NCI-H226 (cell line): ENCODE measurements at regions not wholly inside any gene's neighbourhood (a gene's known extent, or its start where the extent isn't known, plus 50 kb on each side); places are given as distances from the start of the nearest gene placed in this dataset.
"Not testable (repeated sequence)": the region's sequence is repeated elsewhere in the genome, so short reads cannot be mapped to it uniquely, and the experiment has no call there.

Source experiments
- DNase-seq: peaks from one replicate; pipeline ENCODE4 v3.0.0-alpha.2; 2015

DNA sequence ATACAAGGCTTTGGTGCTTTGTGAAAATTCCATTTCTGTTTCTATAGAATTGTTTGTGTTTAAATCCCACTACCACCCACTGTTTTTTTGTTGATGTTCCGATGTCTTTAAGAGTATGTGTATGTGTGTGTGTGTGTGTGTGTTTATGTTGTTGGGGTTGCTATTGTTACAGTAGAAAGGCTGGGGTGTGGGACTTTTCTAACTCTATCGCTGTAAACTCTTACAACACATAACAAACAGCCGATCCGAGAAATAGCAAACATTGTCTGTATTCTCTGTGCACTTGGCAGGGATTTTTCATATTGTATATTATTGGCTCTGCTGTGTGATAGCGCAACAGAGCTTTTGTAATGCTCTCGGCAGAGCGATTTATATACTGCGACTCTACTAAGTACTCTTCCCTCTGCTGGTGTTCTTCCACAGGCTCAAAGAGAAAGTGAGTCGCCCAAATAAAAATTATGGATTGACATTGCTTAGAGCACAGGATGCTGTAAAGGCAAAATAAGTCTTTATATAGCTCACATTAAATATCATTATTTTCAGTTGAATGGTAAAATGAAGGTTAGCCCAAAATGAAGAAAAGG lies 492.2 kb upstream of the ARRDC3 start:
- DNase-seq, result no peak

DNA sequence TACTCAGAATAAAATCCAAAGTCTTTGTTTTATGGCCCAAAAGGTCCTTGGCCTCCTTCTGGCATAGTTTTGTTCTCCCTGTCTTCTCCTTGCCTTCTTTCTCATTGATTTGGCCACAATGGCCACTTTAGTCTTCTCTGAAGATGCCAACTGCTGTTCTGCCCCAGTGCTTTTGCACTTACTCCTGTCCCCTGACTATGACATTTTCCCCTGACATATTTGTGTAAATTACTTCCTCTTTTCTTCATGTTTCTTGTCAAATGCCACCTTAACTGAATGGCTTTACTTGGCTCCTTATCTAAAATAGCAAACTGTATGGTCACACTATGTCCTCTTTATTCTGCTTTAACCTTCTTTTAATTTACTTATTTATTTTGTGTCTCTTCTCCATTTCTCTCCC lies 484.7 kb upstream of the ARRDC3 start:
- DNase-seq, result no peak

DNA sequence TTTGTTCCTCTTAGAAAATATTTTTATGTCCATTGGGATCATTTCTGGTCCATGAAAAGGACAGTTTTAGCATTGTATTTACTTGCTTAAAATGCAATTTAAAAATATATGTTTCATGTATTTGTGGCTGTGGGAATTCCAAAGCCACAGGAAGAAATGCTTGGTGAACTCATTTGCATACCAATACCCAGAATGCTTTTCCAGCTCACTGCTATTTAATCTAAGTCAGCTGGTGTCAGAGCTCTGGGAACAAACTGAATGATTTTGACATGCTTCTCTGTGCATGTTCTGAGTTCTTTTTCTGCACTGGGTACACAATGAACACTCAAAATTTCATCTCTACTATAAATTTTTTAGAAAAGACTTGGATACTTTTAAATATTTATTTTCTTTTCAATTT lies 482.8 kb upstream of the ARRDC3 start:
- DNase-seq, result no peak

DNA sequence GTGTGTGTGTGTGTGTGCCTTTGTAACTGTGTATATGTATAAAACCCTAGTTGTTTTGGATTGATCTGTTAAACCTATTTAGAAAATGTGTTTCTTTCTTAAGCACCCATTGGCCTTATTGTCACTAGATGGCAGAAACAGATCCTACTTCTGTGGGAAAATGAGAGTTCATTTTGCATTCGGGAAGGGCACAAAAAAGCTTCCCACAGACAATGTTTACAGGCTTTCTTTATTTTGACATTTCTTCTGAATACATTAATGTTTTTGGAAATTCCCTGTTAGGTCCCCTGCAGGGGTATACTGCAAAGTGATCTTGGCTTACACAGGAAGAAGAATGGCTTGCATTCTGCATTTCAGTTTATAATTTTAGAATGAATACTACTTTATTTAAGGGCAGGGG lies 481.8 kb upstream of the ARRDC3 start:
- no peak for DNase-seq

DNA sequence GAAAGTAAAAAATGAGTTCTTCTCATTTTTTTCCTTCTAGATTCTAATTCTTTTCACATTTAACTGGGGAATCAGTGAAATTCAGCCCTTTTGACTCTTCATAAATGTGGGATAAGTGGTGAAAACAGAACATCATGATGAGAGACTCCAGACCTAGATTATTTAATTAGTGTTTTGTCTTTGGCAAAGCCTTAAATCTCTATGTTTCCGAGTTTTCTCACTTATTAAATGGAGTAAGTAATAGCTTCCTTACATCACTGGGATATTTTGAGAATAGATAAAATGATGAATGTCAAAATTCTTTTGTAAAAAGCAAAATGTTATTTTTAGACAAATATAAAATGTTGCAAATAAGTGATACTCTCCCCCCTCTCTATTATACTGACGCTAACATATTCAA lies 468.6 kb upstream of the ARRDC3 start:
- DNase-seq, result no peak

DNA sequence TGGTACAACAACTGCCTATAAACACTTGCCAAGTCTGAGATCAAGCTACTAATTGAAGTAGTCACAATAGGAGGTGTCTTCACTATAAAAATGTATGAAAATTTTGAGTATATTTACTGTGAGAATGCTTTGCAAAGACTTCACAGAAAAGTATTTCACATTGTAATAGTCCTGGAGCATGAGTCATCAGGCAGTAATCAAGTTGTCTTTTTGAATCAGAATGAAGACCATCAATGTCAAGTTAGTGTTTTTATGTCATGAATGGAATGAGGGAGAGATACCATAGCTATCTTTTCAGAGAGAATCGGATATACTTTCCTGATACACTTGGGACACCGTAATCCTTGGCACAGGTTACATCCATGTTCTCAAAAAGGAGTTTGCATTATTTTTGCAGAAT lies 466.9 kb upstream of the ARRDC3 start:
- peak; percentile 48 for DNase-seq

DNA sequence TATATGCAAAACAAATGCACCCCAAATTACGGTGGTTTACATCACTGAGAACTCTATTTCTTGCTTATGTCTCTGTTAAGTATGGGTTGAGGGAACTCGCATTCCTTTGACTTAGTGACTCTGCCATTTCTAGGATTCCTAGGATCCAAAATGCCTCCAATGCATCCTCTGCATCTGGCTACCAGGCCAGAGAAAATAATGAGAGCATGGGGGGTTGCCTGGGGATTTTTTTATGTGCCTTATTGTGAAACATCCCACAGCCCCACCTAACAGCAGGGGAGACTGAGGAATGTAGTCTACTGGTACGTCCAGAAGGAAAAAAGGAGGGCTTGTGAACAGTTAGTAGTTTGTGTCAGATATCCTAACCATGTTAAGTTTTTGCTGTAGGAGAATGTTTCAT lies 466.0 kb upstream of the ARRDC3 start:
- DNase-seq, result no peak

DNA sequence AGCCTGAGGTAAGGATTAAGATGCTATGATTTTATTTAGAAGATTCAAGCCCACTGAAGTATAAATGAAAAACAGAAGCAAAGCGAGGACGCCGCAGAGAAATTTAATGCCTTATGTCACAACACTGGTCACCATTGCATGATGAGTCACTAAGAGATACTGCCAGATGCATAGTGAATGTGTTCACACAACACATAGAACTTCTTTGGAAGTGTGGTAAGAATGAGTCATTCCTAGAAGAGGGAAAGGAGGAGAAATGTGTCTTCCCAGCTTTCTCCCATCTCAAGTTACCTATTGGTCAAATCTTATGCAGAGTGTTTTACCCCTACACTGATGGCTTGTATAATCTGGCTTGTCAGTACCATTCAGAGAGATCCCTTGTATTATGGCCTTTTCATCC lies 465.3 kb upstream of the ARRDC3 start:
- DNase-seq, result peak; percentile 86

DNA sequence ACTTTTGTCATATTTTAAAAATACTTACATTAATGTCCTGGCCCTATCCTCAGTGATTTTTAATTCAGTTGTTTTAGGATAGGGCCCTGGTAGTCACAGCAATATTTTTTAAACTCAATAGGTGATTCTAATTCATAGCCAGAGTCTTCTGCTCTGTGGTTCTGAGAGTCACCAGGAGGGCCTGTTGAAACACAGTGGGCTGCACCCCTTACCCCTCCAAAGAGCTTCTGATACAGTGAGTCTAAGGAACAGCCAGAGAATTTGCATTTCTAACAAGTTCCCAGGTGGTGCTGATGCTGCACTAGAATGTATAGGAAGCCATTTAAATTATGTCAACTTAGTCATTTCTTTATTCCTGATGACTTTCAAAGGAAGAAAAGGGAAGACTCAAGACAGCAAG lies 458.3 kb upstream of the ARRDC3 start:
- DNase-seq, result no peak

DNA sequence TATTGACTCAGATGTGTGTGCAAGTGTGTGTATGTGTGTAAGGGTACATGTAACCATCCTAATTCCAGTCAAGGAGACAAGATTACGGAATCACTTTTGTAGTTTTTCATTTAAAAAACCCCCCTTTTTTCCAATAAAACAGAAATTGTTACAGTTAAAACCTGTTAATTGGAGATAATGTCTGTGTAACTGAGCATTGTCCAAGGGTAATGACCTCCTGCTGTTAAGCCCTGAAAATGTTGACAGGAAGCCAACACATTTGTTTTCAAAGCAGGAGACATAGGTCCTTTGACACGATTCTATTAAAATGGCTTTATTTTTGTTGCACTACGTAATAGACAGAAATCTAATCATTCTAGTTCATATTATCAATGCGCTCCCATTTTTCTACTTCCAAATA lies 457.3 kb upstream of the ARRDC3 start:
- no peak for DNase-seq

DNA sequence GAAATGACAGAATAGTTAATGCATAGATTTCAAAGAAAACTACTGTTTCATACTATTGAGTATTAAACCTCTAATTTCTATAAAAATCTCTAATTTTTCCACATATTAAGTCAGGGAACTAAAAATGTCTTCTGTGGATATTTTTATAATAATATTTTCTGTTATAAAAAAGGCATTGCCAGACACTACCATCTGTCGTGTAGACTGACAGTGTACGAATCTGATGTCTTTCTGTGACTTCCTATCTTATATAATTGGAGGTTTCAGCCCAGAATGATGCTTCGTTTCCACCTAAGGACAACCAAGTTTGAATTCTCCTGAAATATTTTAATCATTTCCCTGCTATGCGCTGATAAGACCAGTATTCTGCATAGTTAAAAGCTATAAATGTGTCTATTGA lies 456.6 kb upstream of the ARRDC3 start:
- no peak for DNase-seq

DNA sequence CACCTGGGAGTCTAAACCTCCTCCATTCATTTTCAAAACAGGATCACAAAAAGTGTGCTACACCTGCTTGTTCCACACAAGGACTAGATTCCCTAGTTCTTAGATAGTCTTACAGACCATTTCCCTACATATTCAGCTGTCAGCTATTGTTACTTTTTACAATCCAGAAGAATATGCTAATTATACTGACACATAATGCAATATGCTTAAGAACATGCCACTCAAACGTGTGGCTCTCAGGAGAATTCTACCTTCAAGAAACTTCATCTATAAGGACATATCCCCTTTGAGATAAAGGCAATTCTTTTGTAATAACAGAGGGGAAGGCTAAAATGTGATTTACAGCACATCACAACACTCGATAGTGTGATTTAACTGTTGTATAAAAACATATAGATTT lies 456.1 kb upstream of the ARRDC3 start:
- no peak for DNase-seq

DNA sequence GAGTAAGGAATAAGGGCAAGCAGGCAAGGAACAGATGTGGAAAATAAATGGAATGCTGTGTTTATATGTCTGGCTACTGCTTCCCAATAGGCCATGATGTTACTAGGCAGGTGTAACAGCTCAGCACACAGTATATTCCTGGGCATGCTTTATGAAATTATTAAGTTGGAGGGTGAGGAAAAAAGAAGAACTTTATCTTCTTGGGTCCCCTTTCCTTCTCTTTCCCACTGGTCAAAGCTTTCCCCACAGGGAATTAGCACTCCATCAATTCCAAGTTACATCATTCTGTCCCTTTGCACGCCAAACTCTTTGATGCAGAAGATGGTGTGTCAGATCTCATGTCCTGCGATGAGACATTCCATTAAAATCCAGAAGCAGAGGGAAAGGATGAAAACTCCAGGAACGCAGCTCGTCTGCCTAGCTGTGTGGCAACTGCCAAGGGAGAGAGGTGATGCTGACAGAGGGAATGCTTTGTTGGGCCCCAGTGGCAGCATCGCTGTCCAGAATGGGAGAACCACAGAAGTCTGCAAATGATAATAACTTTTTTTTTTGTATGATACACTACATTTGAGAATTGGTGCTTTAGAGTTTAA lies 447.3 kb upstream of the ARRDC3 start:
- DNase-seq, result no peak

DNA sequence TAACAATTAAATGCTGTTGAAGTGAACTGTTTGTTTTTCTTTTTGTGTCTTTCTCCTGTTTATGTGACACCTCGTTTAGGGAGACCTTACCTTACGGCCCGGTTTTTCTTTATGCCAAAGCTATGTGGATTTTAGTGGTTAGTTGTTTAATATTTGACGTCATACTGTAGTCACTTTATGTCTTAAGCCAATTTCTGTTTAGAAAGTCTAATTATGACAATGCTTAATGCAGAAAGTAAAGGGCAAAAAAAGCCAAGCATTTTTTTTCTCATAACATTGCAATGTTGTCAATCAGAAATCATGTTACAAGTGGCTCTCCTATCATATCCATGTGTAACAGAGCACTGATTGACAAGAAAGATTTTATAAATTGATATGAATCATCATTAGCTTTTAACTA lies 442.5 kb upstream of the ARRDC3 start:
- DNase-seq, result no peak

DNA sequence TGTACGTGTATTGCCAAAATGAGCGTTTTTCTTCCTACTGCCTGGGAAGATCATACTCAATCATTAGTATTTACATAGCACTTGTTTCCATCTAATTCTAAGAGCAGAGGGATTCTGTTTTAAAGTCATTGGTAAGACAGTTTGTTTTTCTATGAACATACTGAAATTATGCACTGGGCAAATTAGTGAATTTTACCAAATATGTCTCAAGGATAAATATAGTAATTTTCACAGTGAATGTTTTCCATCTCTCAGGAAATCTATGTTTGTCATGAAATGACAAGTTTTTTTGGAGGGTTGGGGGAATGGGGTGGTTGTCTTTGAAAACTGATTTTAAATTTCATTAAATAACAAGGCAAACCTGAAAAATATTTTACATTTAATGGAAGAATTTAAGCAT lies 441.3 kb upstream of the ARRDC3 start:
- no peak for DNase-seq

DNA sequence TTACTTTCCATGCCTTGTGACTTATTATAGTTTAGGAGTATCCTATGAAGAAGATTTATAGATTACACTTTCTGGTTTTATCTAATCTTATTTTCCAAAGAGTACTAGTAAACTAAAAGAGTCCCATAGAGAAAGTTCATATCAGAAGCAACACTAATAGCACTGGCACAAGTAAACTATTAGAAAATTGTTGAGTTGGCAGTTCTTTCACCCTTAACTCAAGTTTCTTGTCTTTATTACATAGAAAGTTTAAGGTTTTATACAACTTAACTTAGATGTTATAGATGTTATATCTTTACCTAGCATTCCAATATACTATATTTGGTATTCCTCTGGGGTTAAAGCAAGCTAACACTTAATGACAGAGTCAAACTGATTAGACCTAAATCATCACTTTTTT lies 437.8 kb upstream of the ARRDC3 start:
- no peak for DNase-seq

DNA sequence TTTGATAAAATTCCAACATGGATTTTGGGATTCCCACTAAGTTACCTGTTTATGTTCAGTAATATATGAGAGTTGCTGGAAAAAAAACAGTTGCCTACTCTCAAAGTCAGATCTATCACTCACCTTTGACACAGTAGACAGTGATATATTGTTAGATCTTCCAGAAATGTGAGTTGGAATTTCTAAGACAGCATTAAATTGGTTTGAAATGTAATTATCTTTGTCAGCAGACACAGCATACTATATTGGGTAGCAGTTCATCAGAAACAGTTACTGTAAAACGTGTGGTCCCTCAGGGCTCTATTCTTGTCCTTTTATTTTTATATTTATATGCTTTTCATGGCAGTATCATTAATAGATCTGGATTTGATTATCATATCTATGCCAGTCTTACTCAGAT lies 433.6 kb upstream of the ARRDC3 start:
- DNase-seq, result no peak

DNA sequence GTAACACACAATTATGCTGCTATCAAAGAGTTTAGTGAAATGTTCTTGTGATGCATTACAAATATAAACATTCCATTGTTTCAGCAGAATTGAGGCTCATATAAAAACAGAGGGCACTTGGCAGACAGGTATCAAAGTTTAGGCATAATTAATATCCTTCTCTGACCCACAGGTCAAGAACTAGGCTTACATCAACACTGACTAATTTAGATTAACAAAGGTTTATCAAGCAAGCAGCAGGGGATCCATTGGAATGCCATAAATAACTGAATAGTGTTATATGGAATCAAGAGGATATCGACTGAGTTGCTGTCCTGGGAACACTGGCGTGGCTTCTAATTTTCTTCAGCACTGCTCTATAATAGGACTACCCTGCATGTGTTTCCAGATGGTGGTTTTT lies 414.5 kb upstream of the ARRDC3 start:
- peak; percentile 4 for DNase-seq

DNA sequence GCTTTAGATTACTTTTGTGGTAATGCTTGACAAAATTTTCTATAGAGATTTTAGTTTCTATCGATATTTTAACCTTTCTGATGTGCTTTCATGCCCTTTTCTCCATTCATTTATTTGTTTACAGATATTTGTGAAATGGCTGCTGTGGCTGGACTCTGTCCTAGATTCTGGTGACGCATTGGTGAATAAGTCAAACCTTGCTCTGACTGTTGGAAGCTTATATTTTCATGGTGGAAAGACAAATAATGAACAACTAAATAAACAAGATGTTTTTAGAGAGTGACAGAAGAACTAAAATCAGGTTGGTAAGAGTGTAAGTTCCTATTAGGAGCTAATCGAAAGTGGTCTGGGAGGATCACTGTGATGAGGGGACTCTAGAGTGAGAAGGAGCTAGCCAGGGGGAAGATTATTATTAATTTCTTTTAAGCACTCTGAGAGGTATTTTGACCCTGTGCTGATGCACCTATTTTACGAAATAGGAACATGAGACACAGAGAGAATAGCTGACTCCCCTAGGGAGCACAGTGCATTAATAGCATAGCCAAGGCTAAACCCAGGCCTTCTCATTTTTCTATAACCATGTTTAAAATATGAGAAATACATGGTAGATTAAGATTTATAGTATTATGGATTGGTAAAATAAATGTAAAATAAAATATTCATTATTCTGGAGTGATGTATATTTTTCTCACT lies 411.9 kb upstream of the ARRDC3 start:
- no peak for DNase-seq

DNA sequence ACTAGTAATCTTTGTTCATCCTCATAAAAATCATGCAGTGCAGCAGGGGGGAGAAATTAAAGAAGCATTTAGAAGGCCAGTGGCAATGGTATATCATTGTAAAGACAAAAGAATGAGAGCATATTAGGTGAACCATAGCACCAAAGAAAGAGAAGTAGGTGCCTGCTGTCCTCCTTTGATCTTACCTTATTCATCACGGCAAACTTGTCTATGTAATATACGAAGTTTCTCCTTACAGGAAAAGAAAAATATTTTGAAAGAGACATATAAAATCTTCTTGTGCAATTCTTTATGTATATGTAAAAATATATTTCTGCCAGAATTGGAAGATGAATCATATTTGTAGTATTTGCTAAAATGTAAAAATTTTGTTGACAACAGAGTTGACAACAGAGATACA lies 411.3 kb upstream of the ARRDC3 start:
- no peak for DNase-seq

DNA sequence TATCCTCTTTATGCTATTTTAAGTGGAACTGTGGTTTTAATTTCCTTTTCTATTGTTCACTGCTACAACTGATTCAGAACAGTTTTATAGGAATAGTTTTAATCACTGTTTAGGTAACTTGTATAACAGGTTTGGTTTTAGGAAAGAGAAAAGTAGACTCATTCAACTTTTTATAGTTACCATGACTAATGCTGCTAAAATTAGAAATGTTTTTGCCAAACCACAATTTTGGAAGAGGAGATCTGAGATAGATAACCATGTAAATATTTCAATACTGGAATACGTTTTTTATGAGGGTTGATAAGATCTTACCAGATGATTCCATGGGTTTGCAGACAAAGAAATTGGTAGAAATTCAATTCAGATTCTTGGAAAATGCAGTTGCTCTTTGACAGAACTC lies 404.6 kb upstream of the ARRDC3 start:
- DNase-seq, result no peak

DNA sequence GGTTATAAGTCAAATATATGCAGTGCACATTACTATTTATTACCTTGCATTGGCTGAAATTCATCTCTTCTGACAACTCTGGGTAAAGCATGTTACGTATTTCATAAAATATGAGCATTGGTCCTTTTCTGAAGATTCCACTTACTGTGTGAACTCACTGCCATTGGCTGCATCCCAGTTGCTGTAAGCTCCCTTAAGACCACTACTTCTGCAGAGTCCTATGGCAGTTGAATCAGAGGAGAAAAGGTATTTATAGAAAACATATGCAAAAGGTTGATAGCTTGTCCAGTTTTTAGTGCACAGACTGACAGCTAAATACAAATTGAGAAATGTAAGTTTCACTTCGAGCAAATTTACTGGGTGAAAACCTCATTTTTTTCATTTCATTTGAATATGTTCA lies 394.6 kb upstream of the ARRDC3 start:
- DNase-seq, result no peak

DNA sequence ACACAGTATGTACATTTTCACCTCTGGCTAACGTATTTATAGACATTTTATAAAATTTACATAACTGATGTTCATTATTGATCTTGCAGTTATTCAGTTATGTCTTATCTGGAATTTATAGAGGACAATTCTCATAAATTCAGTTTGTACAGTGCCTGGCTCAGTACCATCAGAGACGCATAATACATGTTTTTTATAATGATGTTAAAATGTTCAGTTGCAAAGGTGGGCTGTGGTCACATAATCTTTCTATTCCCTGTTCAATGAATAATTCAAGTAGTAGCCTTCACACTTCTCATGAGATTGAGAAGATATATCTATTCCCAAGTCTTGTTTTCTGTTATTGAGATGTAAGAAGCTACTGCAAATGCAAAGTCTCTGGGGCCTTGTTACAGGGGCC lies 393.1 kb upstream of the ARRDC3 start:
- DNase-seq, result no peak

DNA sequence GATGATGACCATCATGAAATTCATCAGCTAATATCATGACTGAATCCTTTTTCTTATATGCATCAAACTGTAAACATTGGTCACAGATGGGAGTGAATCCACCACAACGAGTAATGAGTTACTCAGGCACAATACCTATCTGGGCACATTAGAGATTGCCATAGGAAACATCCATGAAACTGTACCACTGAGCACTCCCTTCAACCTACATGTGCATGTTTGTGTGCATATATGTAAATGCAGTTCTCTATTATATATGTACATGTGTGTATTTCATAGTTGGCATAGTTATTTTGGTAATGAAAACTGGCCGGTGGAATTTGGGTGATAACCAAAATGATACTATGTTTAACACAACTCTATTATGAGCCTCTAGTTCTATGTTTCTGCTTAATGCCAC lies 387.3 kb upstream of the ARRDC3 start:
- DNase-seq, result no peak

DNA sequence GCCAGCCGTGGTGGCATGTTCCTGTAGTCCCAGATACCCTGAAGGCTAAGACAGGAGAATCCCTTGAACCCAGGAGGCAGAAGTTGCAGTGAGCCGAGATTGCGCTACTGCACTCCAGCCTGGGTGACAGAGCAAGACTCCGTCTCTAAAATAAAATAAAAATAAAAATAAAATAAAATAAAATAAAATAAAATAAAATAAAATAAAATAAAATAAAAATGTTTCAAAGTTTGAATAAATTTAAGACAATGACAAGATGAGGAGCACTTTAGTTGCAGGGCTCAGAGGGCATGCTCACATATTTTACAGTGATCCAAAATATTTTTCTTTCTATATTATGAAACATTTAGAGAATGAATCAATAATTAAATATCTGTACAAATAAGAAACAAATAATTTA lies 374.3 kb upstream of the ARRDC3 start:
- not testable (repeated sequence) for DNase-seq
